GM12872 (cell line): ENCODE measurements at regions not wholly inside any gene's neighbourhood (a gene's known extent, or its start where the extent isn't known, plus 50 kb on each side); places are given as distances from the start of the nearest gene placed in this dataset.

Source experiments
- CTCF ChIP-seq: IDR thresholded peaks from 3 replicates; pipeline ENCODE4 v1.5.1; 2011; ENCODE audit warnings: low read depth, mild to moderate bottlenecking, low read length, moderate library complexity; ENCODE audit not compliant: insufficient read depth

- TF ChIP-seq CTCF: no peak
Measured at GRCh38 chr13:74218291-74218690, 84.1 kb upstream of the KLF12 start.

GRCh38 chr13:74217811-74218210 lies 83.6 kb upstream of the KLF12 start:
- TF ChIP-seq CTCF: no peak

GRCh38 chr13:74215420-74215819 lies 81.2 kb upstream of the KLF12 start:
- TF ChIP-seq CTCF: no peak

- no peak for TF ChIP-seq CTCF
Measured at GRCh38 chr13:74214321-74214720, 80.1 kb upstream of the KLF12 start.

- TF ChIP-seq CTCF: no peak
Measured at GRCh38 chr13:74210693-74211393, 76.6 kb upstream of the KLF12 start.

GRCh38 chr13:74206855-74207254 lies 72.7 kb upstream of the KLF12 start:
- no peak for TF ChIP-seq CTCF

GRCh38 chr13:74206061-74206561 lies 71.9 kb upstream of the KLF12 start:
- no peak for TF ChIP-seq CTCF
